Fibroblast of lung (primary cell): ENCODE measurements at regions not wholly inside any gene's neighbourhood (a gene's known extent, or its start where the extent isn't known, plus 50 kb on each side); places are given as distances from the start of the nearest gene placed in this dataset.

Source experiments
- CTCF ChIP-seq, 2 donors: IDR thresholded peaks in 1 of 2; conservative IDR thresholded peaks in 1 of 2; 1 replicate in 1 of 2; 2 replicates in 1 of 2; pipeline ENCODE4 v1.5.1; 2011 to 2012; ENCODE audit warnings: low read length in 2 of 2, control low read depth in 1 of 2, inconsistent platforms in 1 of 2, low read depth in 1 of 2, mild to moderate bottlenecking in 1 of 2
- EZH2 ChIP-seq: IDR thresholded peaks from 2 replicates; pipeline ENCODE4 v1.5.1; 2012; ENCODE audit warnings: low read length, control low read depth, mild to moderate bottlenecking; ENCODE audit errors: missing control alignments

GRCh38 chr9:117535973-117536372 is 121.1 kb upstream of the ASTN2 start:
- TF ChIP-seq CTCF (conservative IDR thresholded peaks at IDR 0.05 in 1 of 2, IDR thresholded peaks at IDR 0.05 in 1 of 2; ENCODE audit: low read depth in 1 of 2, low read length in 2 of 2) (no peak), EZH2 (no peak)
